HG03135 (cell line): ENCODE measurements at regions not wholly inside any gene's neighbourhood (a gene's known extent, or its start where the extent isn't known, plus 50 kb on each side); places are given as distances from the start of the nearest gene placed in this dataset.
"Not testable (repeated sequence)": the region's sequence is repeated elsewhere in the genome, so short reads cannot be mapped to it uniquely, and the experiment has no call there.

Source experiments
- ATAC-seq: cut with Tn5 transposase; IDR thresholded peaks from one replicate; pipeline ENCODE4 v1.9.1; 2021; ENCODE audit warnings: mild to moderate bottlenecking, moderate library complexity; ENCODE audit not compliant: unreplicated experiment

- no peak for ATAC-seq
Observed at GRCh38 chr20:47982574-47983360, 197.5 kb upstream of the SULF2 start.

- no peak for ATAC-seq
Observed at GRCh38 chr20:47981222-47981621, 195.9 kb upstream of the SULF2 start.

GRCh38 chr20:47980336-47981177 is 195.3 kb upstream of the SULF2 start:
- ATAC-seq, result no peak

- ATAC-seq, result not testable (repeated sequence)
Observed at GRCh38 chr20:47979361-47980095, 194.2 kb upstream of the SULF2 start.

GRCh38 chr20:47978428-47979120 is 193.3 kb upstream of the SULF2 start:
- not testable (repeated sequence) for ATAC-seq

- not testable (repeated sequence) for ATAC-seq
Observed at GRCh38 chr20:47977789-47978252, 192.5 kb upstream of the SULF2 start.

GRCh38 chr20:47977017-47977788 is 191.9 kb upstream of the SULF2 start:
- not testable (repeated sequence) for ATAC-seq

- no peak for ATAC-seq
Observed at GRCh38 chr20:47974234-47974878, 189.1 kb upstream of the SULF2 start.

- no peak for ATAC-seq
Observed at GRCh38 chr20:47973519-47974233, 188.4 kb upstream of the SULF2 start.

- ATAC-seq, result no peak
Observed at GRCh38 chr20:47972916-47973309, 187.6 kb upstream of the SULF2 start.

- ATAC-seq, result not testable (repeated sequence)
Observed at GRCh38 chr20:47972297-47972915, 187.1 kb upstream of the SULF2 start.

GRCh38 chr20:47971058-47971791 is 185.9 kb upstream of the SULF2 start:
- ATAC-seq, result no peak

GRCh38 chr20:47970282-47970903 is 185.1 kb upstream of the SULF2 start:
- ATAC-seq, result no peak

GRCh38 chr20:47969426-47969825 is 184.1 kb upstream of the SULF2 start:
- no peak for ATAC-seq

- ATAC-seq, result no peak
Observed at GRCh38 chr20:47968541-47969310, 183.4 kb upstream of the SULF2 start.

- ATAC-seq, result no peak
Observed at GRCh38 chr20:47964149-47964548, 178.9 kb upstream of the SULF2 start.
